Liver (tissue), 8 donors: ENCODE measurements at regions not wholly inside any gene's neighbourhood (a gene's known extent, or its start where the extent isn't known, plus 50 kb on each side); places are given as distances from the start of the nearest gene placed in this dataset.

ENCODE experiments used
- DNase-seq: peaks from one replicate; pipeline ENCODE4 v3.0.0-alpha.2; 2017; ENCODE audit warnings: low spot score
- H3K27ac ChIP-seq, 2 donors: one replicate each; pipeline ENCODE4 v1.7.0; 2013; ENCODE audit warnings: inconsistent platforms in 2 of 2, low read length in 2 of 2, control low read depth in 1 of 2, low read depth in 1 of 2, mild to moderate bottlenecking in 1 of 2
- H3K27me3 ChIP-seq, 4 donors: one replicate each; pipeline versions ENCODE4 v1.6.1 to v1.7.0; 2013; ENCODE audit warnings: low read length in 3 of 4, inconsistent platforms in 1 of 4, mild to moderate bottlenecking in 1 of 4, moderate library complexity in 1 of 4; ENCODE audit not compliant: control insufficient read depth in 4 of 4, insufficient read depth in 4 of 4
- H3K36me3 ChIP-seq, 4 donors: one replicate each; pipeline versions ENCODE4 v1.6.1 to v1.7.0; 2013; ENCODE audit warnings: low read length in 3 of 4, mild to moderate bottlenecking in 3 of 4, low read depth in 1 of 4, moderate library complexity in 1 of 4; ENCODE audit not compliant: control insufficient read depth in 4 of 4, insufficient read depth in 3 of 4
- H3K4me1 ChIP-seq, 4 donors: one replicate each; pipeline versions ENCODE4 v1.6.1 to v1.7.0; 2013; ENCODE audit warnings: low read length in 3 of 4, mild to moderate bottlenecking in 3 of 4, moderate library complexity in 1 of 4; ENCODE audit not compliant: control insufficient read depth in 4 of 4, insufficient read depth in 4 of 4
- H3K4me3 ChIP-seq, 3 donors: one replicate each; pipeline versions ENCODE4 v1.6.1 to v1.7.0; 2013; ENCODE audit warnings: low read length in 3 of 3, control low read depth in 1 of 3, low read depth in 1 of 3, mild to moderate bottlenecking in 1 of 3
- H3K9ac ChIP-seq, 2 donors: one replicate each; pipeline ENCODE4 v1.7.0; 2013; ENCODE audit warnings: low read length in 2 of 2, mild to moderate bottlenecking in 2 of 2, moderate library complexity in 2 of 2, control low read depth in 1 of 2, low read depth in 1 of 2
- H3K9me3 ChIP-seq, 4 donors: one replicate each; pipeline versions ENCODE4 v1.6.1 to v1.7.0; 2013; ENCODE audit warnings: low read length in 3 of 4; ENCODE audit not compliant: control insufficient read depth in 4 of 4
- EGR1 ChIP-seq, 2 donors: IDR thresholded peaks; 2 replicates each; pipeline ENCODE4 v1.6.1; 2016 to 2018; ENCODE audit warnings: antibody characterized with exemption in 2 of 2, low read depth in 2 of 2
- FOXA1 ChIP-seq: IDR thresholded peaks from 2 replicates; pipeline ENCODE4 v1.6.1; 2016; ENCODE audit warnings: antibody characterized with exemption
- FOXA2 ChIP-seq: IDR thresholded peaks from 2 replicates; pipeline ENCODE4 v1.6.1; 2016; ENCODE audit warnings: antibody characterized with exemption
- GABPA ChIP-seq, 2 donors: IDR thresholded peaks in 1 of 2; conservative IDR thresholded peaks in 1 of 2; 2 replicates each; pipeline ENCODE4 v1.6.1; 2016; ENCODE audit warnings: antibody characterized with exemption in 2 of 2, mild to moderate bottlenecking in 1 of 2, moderate library complexity in 1 of 2
- HNF4G ChIP-seq: IDR thresholded peaks from 2 replicates; pipeline ENCODE4 v1.6.1; 2016; ENCODE audit warnings: antibody characterized with exemption
- JUND ChIP-seq, 2 donors: IDR thresholded peaks; 2 replicates each; pipeline ENCODE4 v1.6.1; 2016; ENCODE audit warnings: antibody characterized with exemption in 2 of 2
- NR2F2 ChIP-seq: IDR thresholded peaks from 2 replicates; pipeline ENCODE4 v1.6.1; 2016; ENCODE audit warnings: antibody characterized with exemption
- RAD21 ChIP-seq, 2 donors: IDR thresholded peaks; 2 replicates each; pipeline ENCODE4 v1.6.1; 2016; ENCODE audit warnings: antibody characterized with exemption in 2 of 2, mild to moderate bottlenecking in 2 of 2
- RXRA ChIP-seq, 2 donors: IDR thresholded peaks; 2 replicates each; pipeline ENCODE4 v1.6.1; 2017 to 2018; ENCODE audit warnings: antibody characterized with exemption in 2 of 2, mild to moderate bottlenecking in 1 of 2
- SP1 ChIP-seq: IDR thresholded peaks from 2 replicates; pipeline ENCODE4 v1.6.1; 2018; ENCODE audit warnings: antibody characterized with exemption, mild to moderate bottlenecking
- TAF1 ChIP-seq: conservative IDR thresholded peaks from 2 replicates; pipeline ENCODE4 v1.6.1; 2016; ENCODE audit warnings: antibody characterized with exemption, mild to moderate bottlenecking
- YY1 ChIP-seq: IDR thresholded peaks from 2 replicates; pipeline ENCODE4 v1.6.1; 2016; ENCODE audit warnings: antibody characterized with exemption, mild to moderate bottlenecking
- WGBS: extraction: QIAGEN DNeasy Blood & Tissue Kit; methylation state at CpG from one replicate; pipeline ENCODE4 v1.1.7; 2013; 5-methylcytosine and 5-hydroxymethylcytosine counted together
- TF ChIP-seq, protein P1 (sequence below): fragments of 150-350 bp; IDR thresholded peaks from 2 replicates; pipeline ENCODE4 v1.5.1; 2017; ENCODE audit warnings: improper control_type of control experiment, low read depth, low read length; ENCODE audit not compliant: missing input control
- TF ChIP-seq, protein P2 (sequence below): IDR thresholded peaks from 2 replicates; pipeline ENCODE4 v1.6.1; 2016; ENCODE audit warnings: antibody characterized with exemption, mild to moderate bottlenecking
- TF ChIP-seq, protein P3 (sequence below): IDR thresholded peaks from 2 replicates; pipeline ENCODE4 v1.6.1; 2016; ENCODE audit warnings: antibody characterized with exemption
- TF ChIP-seq, protein P4 (sequence below): IDR thresholded peaks from 2 replicates; pipeline ENCODE4 v1.6.1; 2016; ENCODE audit warnings: antibody characterized with exemption
- donor health status: healthy.
- donor health status: healthy.
- donor health status: healthy.
- donor health status: healthy.
- donor health status: healthy.

DNA sequence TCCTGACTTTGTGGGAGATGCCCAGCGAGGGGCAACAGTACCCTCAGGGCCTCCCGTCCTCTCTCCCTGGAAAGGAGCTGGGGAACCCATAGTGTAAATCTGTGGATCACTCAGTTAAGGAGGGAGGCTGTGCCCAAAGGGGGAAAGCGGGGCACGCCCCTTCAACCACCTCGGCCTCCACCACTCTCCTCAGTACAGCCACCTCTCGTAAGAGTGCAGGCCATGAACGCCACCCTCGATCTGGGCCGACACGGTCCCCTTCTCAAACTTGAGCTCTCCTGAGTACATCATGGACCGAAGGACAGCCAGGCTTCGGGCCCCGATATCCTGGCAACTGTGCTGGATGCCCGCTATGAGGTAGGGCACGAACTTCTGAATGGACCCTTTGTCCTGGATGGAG is 221.8 kb upstream of the ATP6AP2 start (continued):
- no peak for TF ChIP-seq RAD21 (IDR thresholded peaks at IDR 0.05)

DNA sequence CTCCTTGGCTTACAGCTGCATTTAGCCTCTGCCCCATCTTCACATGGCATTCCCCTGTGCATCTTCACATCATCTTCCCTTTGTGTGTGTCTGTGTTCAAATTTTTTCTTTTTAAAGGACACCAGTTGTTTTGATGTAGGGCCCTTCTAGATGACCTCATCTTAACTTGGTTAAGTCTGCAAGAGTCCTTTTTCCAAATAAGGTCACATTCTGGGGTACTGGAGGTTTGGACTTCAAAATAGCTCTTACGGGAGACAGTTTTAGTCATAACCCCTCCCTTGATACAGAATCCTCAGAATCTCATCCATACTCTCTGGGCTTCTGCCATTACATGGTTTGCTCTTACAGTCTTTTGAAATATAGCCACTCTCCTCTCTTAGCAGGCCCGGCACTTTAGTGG is 231.5 kb upstream of the ATP6AP2 start:
- no peak overlapping the region for H3K9ac ChIP-seq
- peaks cover 0 to 6% (median 0%) of the 10 kb centered on the region in 4 donors for H3K9me3 ChIP-seq
- no peak overlapping the region for H3K27ac ChIP-seq
- no peak overlapping the region for H3K4me3 ChIP-seq
- 85% methylated on average over 2 of the region's 2 CpGs for WGBS
- no peaks in the 10 kb centered on the region for H3K4me1 ChIP-seq
- no peaks in the 10 kb centered on the region for H3K36me3 ChIP-seq
- TF ChIP-seq, protein P1, sequence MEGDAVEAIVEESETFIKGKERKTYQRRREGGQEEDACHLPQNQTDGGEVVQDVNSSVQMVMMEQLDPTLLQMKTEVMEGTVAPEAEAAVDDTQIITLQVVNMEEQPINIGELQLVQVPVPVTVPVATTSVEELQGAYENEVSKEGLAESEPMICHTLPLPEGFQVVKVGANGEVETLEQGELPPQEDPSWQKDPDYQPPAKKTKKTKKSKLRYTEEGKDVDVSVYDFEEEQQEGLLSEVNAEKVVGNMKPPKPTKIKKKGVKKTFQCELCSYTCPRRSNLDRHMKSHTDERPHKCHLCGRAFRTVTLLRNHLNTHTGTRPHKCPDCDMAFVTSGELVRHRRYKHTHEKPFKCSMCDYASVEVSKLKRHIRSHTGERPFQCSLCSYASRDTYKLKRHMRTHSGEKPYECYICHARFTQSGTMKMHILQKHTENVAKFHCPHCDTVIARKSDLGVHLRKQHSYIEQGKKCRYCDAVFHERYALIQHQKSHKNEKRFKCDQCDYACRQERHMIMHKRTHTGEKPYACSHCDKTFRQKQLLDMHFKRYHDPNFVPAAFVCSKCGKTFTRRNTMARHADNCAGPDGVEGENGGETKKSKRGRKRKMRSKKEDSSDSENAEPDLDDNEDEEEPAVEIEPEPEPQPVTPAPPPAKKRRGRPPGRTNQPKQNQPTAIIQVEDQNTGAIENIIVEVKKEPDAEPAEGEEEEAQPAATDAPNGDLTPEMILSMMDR, result no peak
- TF ChIP-seq YY1, result no peak
- TF ChIP-seq HNF4G, result no peak
- no peak for TF ChIP-seq FOXA1
- no peak for TF ChIP-seq RAD21 (IDR thresholded peaks at IDR 0.05)
- no peak for TF ChIP-seq EGR1 (IDR thresholded peaks at IDR 0.05; ENCODE audit: low read depth in 2 of 2)
- TF ChIP-seq GABPA (IDR thresholded peaks at IDR 0.05 in 1 of 2, conservative IDR thresholded peaks at IDR 0.05 in 1 of 2), result no peak
- TF ChIP-seq JUND (IDR thresholded peaks at IDR 0.05), result no peak
- TF ChIP-seq SP1, result no peak
- no peak for TF ChIP-seq FOXA2
- TF ChIP-seq, protein P2, sequence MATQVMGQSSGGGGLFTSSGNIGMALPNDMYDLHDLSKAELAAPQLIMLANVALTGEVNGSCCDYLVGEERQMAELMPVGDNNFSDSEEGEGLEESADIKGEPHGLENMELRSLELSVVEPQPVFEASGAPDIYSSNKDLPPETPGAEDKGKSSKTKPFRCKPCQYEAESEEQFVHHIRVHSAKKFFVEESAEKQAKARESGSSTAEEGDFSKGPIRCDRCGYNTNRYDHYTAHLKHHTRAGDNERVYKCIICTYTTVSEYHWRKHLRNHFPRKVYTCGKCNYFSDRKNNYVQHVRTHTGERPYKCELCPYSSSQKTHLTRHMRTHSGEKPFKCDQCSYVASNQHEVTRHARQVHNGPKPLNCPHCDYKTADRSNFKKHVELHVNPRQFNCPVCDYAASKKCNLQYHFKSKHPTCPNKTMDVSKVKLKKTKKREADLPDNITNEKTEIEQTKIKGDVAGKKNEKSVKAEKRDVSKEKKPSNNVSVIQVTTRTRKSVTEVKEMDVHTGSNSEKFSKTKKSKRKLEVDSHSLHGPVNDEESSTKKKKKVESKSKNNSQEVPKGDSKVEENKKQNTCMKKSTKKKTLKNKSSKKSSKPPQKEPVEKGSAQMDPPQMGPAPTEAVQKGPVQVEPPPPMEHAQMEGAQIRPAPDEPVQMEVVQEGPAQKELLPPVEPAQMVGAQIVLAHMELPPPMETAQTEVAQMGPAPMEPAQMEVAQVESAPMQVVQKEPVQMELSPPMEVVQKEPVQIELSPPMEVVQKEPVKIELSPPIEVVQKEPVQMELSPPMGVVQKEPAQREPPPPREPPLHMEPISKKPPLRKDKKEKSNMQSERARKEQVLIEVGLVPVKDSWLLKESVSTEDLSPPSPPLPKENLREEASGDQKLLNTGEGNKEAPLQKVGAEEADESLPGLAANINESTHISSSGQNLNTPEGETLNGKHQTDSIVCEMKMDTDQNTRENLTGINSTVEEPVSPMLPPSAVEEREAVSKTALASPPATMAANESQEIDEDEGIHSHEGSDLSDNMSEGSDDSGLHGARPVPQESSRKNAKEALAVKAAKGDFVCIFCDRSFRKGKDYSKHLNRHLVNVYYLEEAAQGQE, result no peak
- TF ChIP-seq NR2F2, result no peak
- TF ChIP-seq, protein P3, sequence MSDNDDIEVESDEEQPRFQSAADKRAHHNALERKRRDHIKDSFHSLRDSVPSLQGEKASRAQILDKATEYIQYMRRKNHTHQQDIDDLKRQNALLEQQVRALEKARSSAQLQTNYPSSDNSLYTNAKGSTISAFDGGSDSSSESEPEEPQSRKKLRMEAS, result no peak
- no peak for TF ChIP-seq RXRA (IDR thresholded peaks at IDR 0.05)
- TF ChIP-seq, protein P4, sequence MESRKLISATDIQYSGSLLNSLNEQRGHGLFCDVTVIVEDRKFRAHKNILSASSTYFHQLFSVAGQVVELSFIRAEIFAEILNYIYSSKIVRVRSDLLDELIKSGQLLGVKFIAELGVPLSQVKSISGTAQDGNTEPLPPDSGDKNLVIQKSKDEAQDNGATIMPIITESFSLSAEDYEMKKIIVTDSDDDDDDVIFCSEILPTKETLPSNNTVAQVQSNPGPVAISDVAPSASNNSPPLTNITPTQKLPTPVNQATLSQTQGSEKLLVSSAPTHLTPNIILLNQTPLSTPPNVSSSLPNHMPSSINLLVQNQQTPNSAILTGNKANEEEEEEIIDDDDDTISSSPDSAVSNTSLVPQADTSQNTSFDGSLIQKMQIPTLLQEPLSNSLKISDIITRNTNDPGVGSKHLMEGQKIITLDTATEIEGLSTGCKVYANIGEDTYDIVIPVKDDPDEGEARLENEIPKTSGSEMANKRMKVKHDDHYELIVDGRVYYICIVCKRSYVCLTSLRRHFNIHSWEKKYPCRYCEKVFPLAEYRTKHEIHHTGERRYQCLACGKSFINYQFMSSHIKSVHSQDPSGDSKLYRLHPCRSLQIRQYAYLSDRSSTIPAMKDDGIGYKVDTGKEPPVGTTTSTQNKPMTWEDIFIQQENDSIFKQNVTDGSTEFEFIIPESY, result no peak
- TF ChIP-seq TAF1, result no peak
- DNase-seq, result no peak
- H3K27me3 ChIP-seq, result peaks cover 0 to 5% (median 0%) of the 10 kb centered on the region in 4 donors
